ENCODE measurements at regions not wholly inside any gene's neighbourhood (a gene's known extent, or its start where the extent isn't known, plus 50 kb on each side); places are given as distances from the start of the nearest gene placed in this dataset.

DNA sequence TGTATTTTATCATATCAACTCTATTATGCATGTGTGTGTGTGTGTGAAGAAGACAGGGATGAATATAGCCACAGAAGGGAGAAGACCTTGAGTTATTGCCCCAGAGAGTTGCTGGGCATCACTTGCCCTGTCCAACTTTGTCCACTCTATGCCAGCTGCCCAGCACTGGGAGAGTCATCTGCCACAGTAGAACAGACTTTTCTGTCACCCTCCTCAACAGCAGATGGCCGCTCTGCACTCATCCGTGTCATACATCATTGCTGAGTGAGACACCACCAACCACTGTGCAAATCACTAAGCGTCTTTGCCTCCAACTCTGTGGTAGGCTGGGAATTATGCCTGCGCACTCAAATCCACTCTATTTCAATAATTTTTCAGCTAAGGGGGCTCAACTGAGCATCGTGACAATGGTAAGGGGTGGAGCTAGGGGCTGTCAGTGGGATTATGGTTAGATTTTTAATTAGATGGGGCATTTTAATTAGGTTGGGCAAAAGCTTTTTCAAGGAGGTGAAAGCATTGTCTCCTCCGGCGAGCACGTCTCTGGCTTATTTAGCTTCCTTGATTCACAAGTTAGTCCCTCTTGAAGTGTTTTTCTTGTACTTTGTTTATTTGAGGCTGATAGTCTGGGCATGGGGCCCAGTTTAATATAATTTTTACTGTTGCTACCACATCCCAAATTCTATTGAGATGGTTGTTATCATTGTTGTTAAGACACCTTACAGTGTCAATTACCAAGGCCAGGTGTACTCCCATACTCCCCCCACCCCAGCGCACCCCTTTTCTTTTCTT is 100.1 kb upstream of the KLF3 start:
- TF ChIP-seq, protein P1, sequence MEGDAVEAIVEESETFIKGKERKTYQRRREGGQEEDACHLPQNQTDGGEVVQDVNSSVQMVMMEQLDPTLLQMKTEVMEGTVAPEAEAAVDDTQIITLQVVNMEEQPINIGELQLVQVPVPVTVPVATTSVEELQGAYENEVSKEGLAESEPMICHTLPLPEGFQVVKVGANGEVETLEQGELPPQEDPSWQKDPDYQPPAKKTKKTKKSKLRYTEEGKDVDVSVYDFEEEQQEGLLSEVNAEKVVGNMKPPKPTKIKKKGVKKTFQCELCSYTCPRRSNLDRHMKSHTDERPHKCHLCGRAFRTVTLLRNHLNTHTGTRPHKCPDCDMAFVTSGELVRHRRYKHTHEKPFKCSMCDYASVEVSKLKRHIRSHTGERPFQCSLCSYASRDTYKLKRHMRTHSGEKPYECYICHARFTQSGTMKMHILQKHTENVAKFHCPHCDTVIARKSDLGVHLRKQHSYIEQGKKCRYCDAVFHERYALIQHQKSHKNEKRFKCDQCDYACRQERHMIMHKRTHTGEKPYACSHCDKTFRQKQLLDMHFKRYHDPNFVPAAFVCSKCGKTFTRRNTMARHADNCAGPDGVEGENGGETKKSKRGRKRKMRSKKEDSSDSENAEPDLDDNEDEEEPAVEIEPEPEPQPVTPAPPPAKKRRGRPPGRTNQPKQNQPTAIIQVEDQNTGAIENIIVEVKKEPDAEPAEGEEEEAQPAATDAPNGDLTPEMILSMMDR (IDR thresholded peaks at IDR 0.05): no peak
- TF ChIP-seq EZH2 (IDR thresholded peaks at IDR 0.05; ENCODE audit: borderline replicate concordance, insufficient read depth, low read depth, low read length, poor library complexity, severe bottlenecking): no peak

Data from B cell (primary cell).